ENCODE measurements at regions not wholly inside any gene's neighbourhood (a gene's known extent, or its start where the extent isn't known, plus 50 kb on each side); places are given as distances from the start of the nearest gene placed in this dataset.

- TF ChIP-seq CTCF (IDR thresholded peaks at IDR 0.05) = no peak
- TF ChIP-seq POLR2A (IDR thresholded peaks at IDR 0.05) = no peak
- no peak for TF ChIP-seq EP300 (IDR thresholded peaks at IDR 0.05)
Measured at GRCh38 chr20:7437311-7437710, 502.9 kb downstream of the HAO1 start.

All from tibial nerve (tissue), 4 donors.